Stimulated activated CD4-positive, alpha-beta T cell treated with anti-CD3 and anti-CD28 coated beads, Interleukin-12 subunit alpha, Interleukin-12 subunit beta, amount 100 ng/mL, for 24 hours (primary cell): ENCODE measurements at regions not wholly inside any gene's neighbourhood (a gene's known extent, or its start where the extent isn't known, plus 50 kb on each side); places are given as distances from the start of the nearest gene placed in this dataset.

Experiments
- DNase-seq, 2 experiments: peaks; one replicate each; pipeline ENCODE4 v3.0.0-alpha.2; 2020; ENCODE audit warnings: low read depth in 2 of 2

DNA sequence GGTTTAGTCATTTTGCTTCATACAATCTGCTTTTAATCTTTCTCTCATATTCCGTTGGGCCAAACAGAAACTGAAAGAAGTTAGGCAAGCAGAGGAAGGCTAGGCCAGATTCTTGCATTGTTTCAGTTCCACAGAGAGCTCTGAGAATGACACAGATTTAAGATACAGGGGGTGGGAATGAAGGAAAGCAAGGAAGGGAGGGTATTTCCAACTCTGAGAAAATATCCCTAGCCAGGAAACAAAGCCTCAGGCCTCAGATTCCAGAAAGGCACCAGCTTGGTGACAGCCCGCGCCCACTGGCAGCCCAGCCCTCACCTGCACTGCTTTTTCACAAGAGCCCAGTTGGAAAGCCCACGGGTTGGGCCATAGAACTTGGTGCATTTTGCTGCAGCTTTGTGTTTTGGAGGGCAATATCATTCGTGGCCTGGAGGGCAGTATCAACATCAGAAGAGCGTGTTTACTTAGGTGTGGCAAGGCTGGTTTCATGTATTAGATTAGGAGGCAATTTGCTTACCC lies 63.5 kb downstream of the ENC1 start:
- DNase-seq = no peak

DNA sequence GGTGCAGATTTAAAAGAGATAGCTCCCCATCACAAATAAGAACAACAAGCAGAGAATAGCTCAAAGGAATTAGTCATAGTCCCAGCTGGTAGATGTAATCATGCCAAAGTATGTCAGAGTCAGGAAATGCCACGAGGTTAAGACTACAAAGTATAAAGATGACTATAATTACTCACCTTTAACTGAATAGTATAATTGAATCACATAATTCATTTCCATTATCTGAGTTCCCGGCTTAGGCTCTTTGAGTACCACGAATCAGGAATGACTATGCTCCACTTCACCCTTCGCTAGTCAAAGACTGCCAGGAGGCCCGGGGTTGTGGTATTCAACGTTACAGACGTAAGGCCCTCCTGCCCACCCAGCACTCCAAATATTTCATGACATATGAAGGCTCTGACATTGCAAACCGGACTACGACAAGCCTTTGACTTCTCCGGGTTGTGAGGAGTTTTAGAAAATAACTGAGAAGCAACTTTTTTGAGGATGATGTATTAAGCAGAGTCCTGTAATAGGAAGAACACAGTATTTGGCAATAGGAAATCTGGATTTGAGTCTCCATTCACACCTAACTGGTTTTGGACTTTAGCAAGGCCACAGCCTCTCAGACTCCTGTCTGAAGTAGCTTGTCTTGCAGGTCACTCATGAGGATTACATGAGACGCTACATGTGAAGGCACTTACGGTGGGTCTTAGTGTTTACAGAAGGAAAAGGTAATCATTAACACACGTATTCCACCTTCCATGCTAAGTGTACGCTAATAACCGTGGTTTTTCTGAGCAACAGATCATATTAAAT lies 64.6 kb downstream of the ENC1 start:
- DNase-seq = no peak

DNA sequence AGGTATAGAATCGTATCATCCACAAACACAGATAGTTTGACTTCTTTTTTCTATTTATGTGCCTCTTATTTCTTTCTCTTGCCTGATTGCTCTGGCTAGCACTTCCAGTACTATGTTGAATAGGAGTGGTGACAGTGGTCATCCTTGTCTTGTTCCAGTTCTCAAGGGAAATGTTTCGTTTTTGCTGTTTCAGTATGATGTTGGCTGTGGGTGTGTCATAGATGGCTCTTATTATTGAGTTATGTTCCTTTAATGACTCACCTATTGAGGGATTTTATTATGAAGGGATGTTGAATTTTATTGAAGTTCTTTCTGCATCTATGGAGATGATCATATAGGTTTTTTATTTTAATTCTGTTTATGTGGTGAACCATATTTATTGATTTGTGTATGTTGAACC lies 70.3 kb downstream of the ENC1 start:
- DNase-seq = no peak

DNA sequence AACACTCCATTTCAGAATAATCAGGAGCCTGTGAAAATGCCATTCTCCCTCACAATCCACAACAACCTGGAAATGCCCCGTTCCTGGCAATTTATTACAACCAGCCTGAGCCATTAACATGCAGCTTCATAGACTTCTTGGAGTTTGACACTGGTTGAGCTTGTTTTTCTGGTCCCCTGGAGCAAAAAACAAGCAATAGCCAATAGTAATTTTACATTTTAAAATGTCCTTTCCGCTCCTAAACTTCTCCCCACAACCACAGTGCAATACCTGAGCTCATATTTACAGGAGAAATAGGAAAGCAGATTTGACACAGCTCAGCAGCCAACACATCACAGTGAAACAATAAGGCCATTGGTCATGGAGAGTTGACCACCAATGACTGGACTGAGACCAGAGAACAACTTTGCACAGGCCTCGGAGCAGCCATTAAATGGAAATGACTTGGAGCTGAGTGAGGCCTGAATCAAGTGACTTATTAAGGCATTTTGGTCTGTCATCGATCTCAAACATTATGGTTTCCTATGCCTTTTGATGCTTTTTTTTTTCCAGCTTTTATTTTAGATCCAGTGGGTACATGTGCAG lies 73.0 kb downstream of the ENC1 start:
- no peak for DNase-seq

DNA sequence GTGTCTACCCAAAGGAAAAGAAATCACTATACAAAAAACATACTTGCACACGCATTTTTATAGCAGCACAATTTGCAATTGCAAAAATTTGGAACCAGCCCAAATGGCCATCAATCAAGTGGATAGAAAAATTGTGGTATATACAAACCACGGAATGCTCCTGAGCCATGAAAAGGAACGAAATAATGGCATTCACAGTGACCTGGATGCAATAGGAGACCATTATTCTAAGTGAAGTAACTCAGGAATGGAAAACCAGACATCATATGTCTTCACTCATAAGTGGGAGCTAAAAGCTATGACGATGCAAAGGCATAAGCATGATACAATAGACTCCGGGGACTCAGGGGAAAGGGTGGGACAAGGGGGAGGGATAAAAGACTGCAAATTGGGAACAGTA lies 78.4 kb downstream of the ENC1 start:
- no peak for DNase-seq

DNA sequence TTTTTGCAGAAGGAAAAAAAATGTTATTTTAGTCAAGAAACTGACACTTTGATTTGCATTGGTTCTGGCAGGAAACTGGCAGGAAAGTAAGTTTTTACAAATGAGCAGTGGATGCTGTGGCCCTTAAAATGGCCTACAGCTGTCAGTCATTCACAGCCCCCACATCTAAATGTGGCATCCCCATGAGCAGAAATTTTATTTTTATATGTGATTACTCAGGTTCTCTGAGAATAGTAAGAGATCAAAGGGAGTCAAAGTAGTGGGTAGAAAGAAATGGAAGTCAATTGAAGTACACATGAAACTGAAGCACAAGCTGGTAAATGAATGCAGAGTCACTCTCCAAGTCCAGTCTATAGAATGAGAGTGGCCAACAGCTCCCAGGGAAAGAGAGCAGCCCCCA lies 80.3 kb downstream of the ENC1 start:
- DNase-seq = no peak

DNA sequence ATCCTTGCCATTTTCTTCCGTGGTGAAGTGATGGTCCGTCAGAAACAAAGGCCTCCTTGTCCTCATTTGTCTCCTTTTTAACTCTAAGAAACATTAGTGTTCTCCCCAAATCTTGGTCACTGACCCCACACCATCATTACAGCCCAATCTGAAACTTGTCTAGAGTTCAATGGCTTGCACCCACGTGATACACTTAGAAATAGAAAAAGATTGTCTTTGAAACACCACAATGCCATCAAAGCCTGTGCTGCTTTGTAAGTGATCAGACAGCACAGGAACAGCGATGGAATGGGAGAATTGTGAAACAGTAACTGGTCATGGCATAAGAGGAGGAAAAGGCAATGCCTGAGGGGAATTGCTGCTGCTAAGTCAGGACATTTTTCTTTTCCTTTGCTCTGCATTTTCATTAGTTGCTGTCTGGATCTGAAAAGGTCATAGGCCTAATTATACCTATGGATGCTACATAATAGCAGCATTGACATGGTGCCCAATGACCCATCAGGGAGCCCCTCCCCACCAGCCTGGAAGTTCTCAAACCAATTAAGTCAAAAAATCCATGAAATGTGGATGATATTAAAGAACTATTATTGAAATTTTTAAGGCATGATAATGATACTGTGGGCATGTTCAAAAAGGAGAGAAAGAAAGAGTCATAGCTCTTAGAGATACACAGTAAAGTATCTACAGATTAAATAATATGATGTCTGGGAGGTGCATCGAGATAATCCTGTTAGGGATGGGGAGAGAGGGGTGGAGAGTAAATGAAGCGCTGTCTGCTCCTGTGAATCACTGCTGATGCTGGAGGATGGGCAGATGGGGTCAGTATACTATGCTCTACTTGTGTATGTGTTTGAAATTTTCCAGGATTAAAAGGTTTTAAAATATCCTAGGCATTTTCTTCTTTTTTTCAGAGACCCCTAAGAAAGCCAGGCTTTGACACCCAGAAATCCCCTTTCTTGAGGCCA lies 83.6 kb downstream of the ENC1 start:
- DNase-seq = no peak

DNA sequence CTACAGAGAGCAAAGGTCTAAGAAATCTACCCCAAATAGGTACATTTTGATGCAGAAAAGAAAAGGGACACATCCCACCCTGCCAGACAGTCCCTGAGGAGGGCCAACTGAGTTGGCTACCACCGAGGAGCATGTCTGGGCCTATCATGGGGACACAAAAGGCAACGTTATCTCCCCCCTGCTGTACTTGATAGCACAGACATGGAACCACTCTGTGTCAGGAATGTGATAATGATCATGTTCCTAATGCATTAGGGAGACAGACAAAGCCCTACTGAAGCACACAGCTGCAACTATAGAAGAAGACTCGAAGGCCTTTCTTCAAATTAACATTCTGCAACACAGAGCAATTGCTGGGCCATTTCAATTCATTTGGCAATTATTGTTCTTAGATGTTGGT lies 84.5 kb downstream of the ENC1 start:
- no peak for DNase-seq

DNA sequence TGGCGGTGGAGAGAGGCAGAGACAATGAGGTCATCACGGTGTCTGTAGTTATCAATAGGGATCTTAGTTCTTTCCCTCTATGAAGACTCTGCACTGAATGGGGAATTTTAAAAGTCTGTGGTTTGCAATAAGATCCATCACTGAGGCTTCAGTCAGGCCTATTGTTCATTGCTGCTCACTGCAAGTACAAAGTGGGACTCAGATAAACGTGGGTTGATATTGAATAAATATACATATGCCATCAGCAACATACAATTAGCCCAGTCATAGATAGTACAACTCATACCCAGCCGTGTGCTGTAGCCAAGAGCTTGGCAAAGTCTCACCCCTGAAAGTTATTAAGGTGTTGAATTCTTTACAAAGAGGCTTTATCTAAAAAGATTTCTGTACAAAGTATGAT lies 88.4 kb downstream of the ENC1 start:
- DNase-seq = no peak

DNA sequence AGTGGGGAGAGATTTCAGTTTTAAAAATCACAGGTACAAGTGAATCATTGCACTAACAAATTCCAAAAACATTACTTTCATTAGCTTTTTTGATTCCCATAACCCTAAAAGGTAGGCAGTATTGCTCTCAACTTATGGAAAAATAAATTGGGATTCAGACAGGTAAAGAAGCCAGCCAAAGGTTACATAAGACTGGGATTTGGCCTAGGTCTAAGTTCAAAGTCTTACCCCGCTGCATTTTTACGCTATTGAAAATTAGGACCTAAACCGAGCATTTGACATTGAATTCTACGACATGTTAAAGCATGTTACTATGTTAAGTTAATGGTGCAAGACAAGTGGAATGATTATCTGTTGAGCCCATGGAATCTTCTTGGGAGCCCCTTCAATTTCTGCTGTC lies 89.6 kb downstream of the ENC1 start:
- DNase-seq = no peak

DNA sequence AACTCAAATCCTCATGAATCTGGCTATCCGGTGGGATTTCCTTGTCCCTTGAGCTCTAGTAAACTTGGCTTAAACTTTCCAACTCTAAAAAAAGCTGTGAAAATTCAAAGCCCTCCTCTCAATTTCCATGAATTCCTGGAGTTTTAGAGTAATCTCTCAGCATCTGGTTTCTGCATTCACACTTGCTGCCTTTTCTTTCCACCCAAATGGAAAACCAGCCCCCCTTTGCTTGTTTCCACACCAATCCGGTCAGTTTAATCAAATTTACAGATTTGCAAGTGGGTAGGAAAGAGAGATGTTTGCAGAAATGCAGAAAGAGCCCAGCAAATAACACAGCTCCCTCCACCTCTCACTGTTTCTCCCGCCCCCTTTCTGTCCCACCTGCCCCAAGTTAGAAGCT lies 91.1 kb downstream of the ENC1 start:
- DNase-seq = no peak

DNA sequence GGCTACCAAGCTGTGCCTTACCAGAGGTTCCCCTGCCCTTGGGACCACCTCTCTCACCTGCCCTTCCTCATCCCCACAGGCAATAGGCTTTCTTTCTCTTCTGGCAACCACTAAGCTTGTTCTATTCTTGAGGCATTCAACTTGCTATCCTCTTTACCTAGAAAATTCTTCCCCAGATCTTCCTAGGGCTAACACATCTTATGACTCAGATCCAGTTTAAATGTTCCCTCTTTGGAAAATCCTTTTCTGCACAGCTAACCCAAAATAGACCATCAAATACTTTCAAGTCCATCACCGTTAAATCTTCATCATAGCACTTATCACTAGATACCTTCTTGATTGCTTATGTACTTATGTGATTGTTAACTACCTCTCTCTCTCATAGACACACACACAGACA lies 93.7 kb downstream of the ENC1 start:
- no peak for DNase-seq

DNA sequence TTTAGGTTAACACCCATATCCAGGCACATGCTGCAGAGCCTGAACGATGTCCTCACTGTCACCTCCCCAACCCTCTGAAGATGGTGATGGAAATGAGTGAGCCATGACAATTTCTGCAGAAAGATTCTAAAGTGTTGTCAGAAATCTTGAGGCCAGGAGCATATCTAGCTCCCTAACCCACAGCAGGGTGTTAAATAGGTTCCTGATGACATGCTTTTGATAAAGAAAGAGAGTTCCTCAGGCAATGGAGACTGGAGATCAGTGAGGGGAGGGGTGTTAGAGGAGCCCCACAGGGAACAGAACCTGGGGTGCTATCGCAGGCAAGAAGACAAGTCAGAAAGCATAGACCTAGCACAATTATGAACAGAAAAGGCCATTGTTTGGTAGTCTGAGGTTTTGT lies 95.7 kb downstream of the ENC1 start:
- no peak for DNase-seq

DNA sequence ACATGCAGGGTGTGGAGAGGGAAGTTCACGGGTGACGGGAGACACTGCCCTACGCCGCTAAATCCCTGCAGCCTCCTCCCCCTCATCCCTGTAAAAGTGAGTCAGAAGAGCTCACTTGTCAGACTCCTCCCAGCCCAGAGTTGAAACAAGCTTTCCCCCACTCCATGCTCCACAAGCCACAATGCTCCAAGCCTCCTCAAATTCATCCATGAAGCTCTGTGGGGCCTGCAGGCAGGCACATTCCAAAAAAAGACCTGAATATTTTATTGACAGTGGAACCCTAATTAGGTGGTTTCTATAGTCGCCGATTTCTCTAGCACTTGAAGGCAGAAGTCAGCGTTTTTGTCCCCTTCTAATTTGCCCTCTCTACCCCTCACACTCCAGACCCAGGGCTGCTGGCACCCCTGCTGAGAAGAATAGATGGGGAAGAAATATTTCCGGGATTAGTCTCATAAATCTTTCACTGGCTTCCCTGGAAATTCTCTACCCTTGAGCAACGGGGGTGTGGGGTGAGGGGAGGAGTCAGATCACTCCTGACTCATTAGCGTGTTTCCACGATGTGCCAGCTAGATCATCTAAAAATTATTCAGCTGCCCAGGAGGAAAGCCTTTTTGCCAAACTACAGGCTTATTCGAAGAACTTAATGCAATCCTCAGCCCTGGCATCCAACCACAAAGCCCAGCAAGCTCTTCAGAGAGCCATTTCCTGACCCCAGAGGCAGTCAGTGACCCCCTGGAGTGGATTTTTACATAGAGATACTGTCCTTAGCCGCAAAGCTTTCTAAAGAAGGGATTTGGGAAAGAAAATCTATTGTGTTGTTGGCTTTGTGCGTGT lies 97.1 kb downstream of the ENC1 start:
- DNase-seq = no peak

DNA sequence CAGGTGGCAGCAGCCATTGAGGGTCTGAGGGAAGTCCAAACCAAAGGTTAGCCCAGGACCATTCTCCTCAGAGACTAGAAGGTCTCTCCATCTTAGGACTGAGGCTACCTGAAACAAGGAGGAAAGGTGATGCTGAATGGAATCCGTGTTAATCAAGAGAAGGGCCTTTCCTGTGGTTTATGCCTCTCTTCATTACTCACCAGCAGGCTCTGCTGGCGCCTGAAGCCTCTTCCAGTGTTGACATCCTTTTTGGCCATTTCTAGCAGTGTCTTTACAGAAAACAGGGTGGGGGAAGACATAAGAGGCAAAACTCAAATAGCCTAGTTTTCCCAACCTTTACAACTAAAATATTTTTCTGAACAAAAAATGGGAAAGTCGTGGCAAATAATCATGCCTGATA lies 98.0 kb downstream of the ENC1 start:
- DNase-seq = no peak

DNA sequence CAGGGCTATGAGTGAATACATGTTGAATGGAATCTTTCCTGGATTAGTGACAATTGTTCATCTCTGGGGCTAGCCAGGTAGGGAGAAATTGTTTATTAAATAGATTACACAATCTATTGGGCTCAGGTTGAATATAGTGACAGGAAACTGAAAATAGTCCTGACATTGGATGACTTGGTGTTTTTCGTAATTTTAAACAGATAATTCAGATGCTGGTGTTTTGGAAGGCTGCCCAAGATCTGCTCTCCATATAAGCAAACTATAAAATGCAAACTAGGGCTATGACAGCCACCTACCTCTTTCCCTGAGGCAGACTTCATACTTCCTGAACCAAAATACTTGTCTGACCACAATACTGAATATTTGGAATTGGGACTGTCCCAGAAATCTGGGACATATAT lies 99.1 kb downstream of the ENC1 start:
- no peak for DNase-seq

DNA sequence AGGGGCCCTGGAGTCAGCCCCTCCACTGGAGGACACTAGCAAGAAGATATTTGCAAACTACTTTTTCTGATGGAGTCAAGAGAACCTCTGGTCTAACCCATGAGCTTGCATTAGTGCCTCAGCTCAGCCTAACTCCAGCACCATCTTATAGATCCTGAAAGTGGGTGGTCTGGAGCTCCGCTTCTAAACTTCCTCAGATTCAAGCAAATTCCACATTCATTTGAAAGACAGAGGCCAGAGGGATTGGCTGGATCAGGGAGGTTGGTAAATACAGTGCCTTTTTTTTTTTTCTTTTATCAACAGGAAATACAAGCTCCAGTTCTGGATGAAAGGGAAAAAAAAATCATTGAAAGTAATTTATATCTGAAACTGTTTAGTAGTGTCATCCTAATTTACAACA lies 99.9 kb downstream of the ENC1 start:
- no peak for DNase-seq

DNA sequence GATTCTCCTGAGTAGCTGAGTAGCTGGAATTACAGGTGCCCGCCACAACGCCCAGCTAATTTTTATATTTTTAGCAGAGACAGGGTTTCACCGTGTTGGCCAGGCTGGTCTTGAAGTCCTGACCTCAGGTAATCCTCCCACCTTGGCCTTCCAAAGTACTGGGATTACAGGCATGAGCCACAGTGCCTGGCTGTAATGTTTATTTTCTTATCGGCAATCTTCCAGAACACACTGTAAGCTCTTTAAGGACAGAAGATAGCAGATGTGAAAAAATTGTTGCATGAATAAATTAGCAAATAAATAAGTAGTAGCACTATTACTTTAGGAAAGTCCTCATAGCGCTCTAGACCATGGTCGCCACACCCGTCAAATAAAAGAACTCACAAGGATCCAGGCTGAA lies 100.5 kb downstream of the ENC1 start:
- DNase-seq = no peak

DNA sequence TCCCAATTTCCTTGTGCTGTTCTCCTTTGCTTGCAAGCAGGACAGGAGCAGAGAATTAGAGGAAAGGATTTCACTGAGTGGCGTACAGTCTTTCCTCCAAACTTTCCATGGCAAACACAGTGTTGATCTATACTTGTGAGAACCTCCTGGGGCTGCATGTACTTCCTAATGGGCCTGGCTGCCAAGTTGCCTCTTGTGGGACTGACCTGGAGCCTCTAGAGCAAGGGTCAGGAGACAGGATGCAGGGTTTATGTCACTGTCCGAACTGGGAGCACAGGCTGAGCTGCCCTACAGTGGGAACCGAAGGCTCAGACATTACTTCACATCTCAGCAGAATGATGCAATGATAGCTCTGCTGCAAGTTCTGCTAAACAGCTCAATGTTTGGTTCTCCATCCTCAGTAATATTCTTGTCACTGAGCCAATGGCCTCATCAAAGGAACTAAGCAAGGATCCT lies 102.3 kb downstream of the ENC1 start:
- no peak for DNase-seq

DNA sequence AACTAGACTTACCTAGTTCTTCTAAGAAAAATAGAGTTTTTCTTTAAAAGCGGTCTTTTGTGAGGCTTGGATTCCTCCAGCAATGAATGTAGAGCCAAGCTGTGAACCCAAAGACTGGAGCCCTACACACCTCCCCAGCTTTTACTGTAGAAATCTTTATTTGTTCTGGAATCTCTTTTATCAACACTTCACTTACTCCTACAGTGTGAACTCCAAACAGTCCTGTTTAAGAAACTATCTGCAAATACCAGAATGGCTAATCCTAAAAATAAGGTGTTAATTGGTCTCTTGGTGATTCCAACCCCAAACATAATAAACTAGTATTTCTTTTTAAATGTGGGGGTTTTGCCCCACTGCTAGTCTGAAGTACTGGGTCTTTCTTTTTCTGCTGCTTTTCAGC lies 103.9 kb downstream of the ENC1 start:
- no peak for DNase-seq

DNA sequence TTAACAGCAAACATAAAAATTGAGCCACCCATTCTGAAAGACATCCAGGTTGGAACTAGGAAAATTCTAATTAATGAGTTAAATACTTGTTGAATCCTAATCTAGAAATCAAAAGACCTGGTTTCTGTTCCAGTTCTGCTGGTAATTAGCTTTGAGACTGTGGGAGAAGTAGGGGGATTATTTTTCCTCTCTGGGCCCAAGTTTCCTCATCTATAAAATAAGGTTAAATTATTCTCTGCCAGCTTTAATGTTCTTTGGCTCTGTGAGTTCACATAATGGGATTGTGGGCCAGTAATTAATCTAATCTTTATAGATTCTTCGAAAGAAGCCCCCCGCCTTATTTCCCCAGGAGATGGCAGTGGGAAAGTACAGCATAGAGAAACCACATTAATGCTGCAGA lies 104.6 kb downstream of the ENC1 start:
- DNase-seq = no peak
